Neural crest cell (in vitro differentiated cells): ENCODE measurements at regions not wholly inside any gene's neighbourhood (a gene's known extent, or its start where the extent isn't known, plus 50 kb on each side); places are given as distances from the start of the nearest gene placed in this dataset.

ENCODE experiments used
- DNase-seq: peaks from one replicate; pipeline ENCODE4 v3.0.0; 2021; ENCODE audit warnings: low read depth, mixed read lengths, low spot score
- H3K27ac Mint-ChIP-seq: one replicate; pipeline ENCODE4 v1.8.0; 2021; ENCODE audit warnings: mild to moderate bottlenecking, mixed read lengths; ENCODE audit not compliant: unreplicated experiment
- H3K27me3 Mint-ChIP-seq: 2 replicates; pipeline ENCODE4 v1.8.0; 2021; ENCODE audit warnings: low read depth, mild to moderate bottlenecking, mixed read lengths
- H3K36me3 Mint-ChIP-seq: 2 replicates; pipeline ENCODE4 v1.8.0; 2021; ENCODE audit warnings: low read depth, mild to moderate bottlenecking, mixed read lengths
- H3K4me1 Mint-ChIP-seq: 2 replicates; pipeline ENCODE4 v1.8.0; 2021; ENCODE audit warnings: mixed read lengths
- H3K4me3 Mint-ChIP-seq: one replicate; pipeline ENCODE4 v1.8.0; 2021; ENCODE audit warnings: mild to moderate bottlenecking, mixed read lengths
- H3K9me3 Mint-ChIP-seq: 2 replicates; pipeline ENCODE4 v1.8.0; 2021; ENCODE audit warnings: mixed read lengths
- CTCF ChIP-seq: fragments of 200-600 bp; sonication (generic); conservative IDR thresholded peaks from 2 replicates; pipeline ENCODE4 v1.5.0; 2021; ENCODE audit warnings: antibody characterized with exemption, mild to moderate bottlenecking

GRCh38 chr9:90024409-90024808 is 419.6 kb downstream of the GADD45G start:
- Mint-ChIP-seq H3K27me3 (peaks cover 9% of the 10 kb centered on the region), H3K36me3 (no peaks in the 10 kb centered on the region), H3K4me3 (no peak overlapping the region), H3K4me1 (no peaks in the 10 kb centered on the region), H3K27ac (no peak overlapping the region), H3K9me3 (no peaks in the 10 kb centered on the region)
- TF ChIP-seq CTCF, result no peak
- no peak for DNase-seq

DNA sequence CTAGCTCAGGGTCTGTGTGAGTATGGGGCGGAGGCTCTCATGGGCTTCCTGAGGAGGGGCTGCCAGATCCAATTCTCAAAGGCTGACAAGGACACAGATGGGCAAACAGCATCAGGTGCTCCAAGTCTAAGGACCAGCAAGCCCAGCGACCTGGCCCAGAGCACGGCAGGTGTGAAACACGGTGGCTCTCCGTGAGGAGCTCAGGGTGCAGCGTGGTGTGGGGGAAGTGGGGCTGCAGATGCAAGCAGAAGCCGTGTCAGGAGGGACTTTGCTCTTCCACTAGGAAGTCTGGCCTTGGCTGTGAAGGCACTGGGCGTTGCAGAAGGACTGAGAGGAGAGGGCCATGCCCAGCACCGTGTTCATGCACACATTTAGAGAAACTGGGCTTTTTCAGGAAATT is 420.0 kb downstream of the GADD45G start:
- no peaks in the 10 kb centered on the region for H3K9me3 Mint-ChIP-seq
- H3K4me1 Mint-ChIP-seq, result no peaks in the 10 kb centered on the region
- H3K27ac Mint-ChIP-seq, result no peak overlapping the region
- TF ChIP-seq CTCF, result no peak
- H3K36me3 Mint-ChIP-seq, result no peaks in the 10 kb centered on the region
- H3K27me3 Mint-ChIP-seq, result peaks cover 9% of the 10 kb centered on the region
- no peak overlapping the region for H3K4me3 Mint-ChIP-seq
- no peak for DNase-seq

- DNase-seq, result no peak
- H3K27me3 Mint-ChIP-seq, result peaks cover 9% of the 10 kb centered on the region
- no peaks in the 10 kb centered on the region for H3K9me3 Mint-ChIP-seq
- TF ChIP-seq CTCF, result no peak
- no peak overlapping the region for H3K4me3 Mint-ChIP-seq
- H3K27ac Mint-ChIP-seq, result no peak overlapping the region
- no peaks in the 10 kb centered on the region for H3K36me3 Mint-ChIP-seq
- H3K4me1 Mint-ChIP-seq, result no peaks in the 10 kb centered on the region
These were observed 421.0 kb downstream of the GADD45G start for GRCh38 chr9:90025816-90026215.

DNA sequence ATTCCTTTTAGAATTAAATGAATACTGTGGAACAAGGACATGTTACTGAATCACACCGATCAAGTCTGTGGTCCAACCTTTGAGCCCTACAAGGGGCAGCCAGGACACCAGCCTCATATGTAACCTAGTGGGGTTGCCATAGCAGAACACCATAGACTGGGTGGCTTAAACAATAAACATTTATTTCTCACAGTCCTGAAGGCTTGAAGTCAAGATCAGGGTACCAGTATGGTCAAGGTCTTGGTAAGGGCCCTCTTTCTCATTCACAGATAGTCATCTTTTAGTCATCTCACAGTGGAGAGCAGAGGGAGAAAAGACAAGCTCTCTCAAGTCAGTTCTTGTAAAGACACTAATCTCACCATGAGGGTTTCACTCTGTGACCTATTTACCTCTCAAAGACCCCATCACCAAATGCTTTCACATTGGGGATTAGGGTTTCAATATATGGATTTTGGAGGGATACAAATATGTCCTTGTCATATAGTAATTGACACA is 422.5 kb downstream of the GADD45G start:
- no peak overlapping the region for H3K4me3 Mint-ChIP-seq
- H3K36me3 Mint-ChIP-seq, result no peaks in the 10 kb centered on the region
- no peak overlapping the region for H3K27ac Mint-ChIP-seq
- DNase-seq, result no peak
- no peak for TF ChIP-seq CTCF
- H3K4me1 Mint-ChIP-seq, result no peaks in the 10 kb centered on the region
- no peaks in the 10 kb centered on the region for H3K9me3 Mint-ChIP-seq
- peaks cover 9% of the 10 kb centered on the region for H3K27me3 Mint-ChIP-seq

GRCh38 chr9:90029386-90029785 is 424.6 kb downstream of the GADD45G start:
- no peak overlapping the region for H3K27ac Mint-ChIP-seq
- H3K4me1 Mint-ChIP-seq, result no peaks in the 10 kb centered on the region
- H3K9me3 Mint-ChIP-seq, result no peaks in the 10 kb centered on the region
- H3K4me3 Mint-ChIP-seq, result no peak overlapping the region
- H3K36me3 Mint-ChIP-seq, result no peaks in the 10 kb centered on the region
- peaks cover 7% of the 10 kb centered on the region for H3K27me3 Mint-ChIP-seq
- DNase-seq, result no peak
- no peak for TF ChIP-seq CTCF

DNA sequence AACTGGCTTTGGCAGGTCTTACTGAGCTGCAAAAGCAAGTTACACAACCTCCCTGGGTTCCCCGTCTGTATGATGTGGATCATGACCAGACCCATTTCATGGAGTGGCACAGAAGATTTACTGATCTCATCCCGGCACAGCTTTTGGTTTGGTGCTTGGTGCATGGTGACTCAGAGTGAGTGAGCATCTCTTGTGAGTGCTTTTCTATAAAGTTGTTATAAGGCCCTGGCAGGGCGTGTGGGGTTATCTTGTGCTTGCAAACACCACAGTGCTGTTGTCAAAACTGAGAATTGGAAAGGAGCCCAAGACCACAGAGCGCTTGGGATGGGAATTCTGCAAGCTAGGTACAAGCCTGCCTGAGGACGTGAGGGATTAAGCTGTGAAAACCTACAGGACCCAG is 425.2 kb downstream of the GADD45G start:
- peaks cover 4% of the 10 kb centered on the region for H3K27me3 Mint-ChIP-seq
- no peaks in the 10 kb centered on the region for H3K4me1 Mint-ChIP-seq
- TF ChIP-seq CTCF, result no peak
- H3K27ac Mint-ChIP-seq, result no peak overlapping the region
- no peaks in the 10 kb centered on the region for H3K9me3 Mint-ChIP-seq
- H3K36me3 Mint-ChIP-seq, result no peaks in the 10 kb centered on the region
- DNase-seq, result no peak
- no peak overlapping the region for H3K4me3 Mint-ChIP-seq
